Right atrium auricular region (tissue), 2 donors: ENCODE measurements at regions not wholly inside any gene's neighbourhood (a gene's known extent, or its start where the extent isn't known, plus 50 kb on each side); places are given as distances from the start of the nearest gene placed in this dataset.

Experiments
- DNase-seq: peaks from one replicate; pipeline ENCODE4 v3.0.0-alpha.2; 2019; ENCODE audit warnings: low spot score
- H3K27ac ChIP-seq, 2 donors: fragments of 200-600 bp; sonication (generic); 1 replicate in 1 of 2; 2 replicates in 1 of 2; pipeline ENCODE4 v1.5.1; 2016 to 2019
- H3K27me3 ChIP-seq, 2 donors: fragments of 200-600 bp; sonication (generic); one replicate each; pipeline versions ENCODE4 v1.5.1 to v1.6.0; 2017 to 2019
- H3K36me3 ChIP-seq: fragments of 200-600 bp; sonication (generic); one replicate; pipeline ENCODE4 v1.5.1; 2016
- H3K4me1 ChIP-seq, 2 donors: fragments of 200-600 bp; sonication (generic); one replicate each; pipeline versions ENCODE4 v1.5.1 to v1.6.0; 2017 to 2019
- H3K4me3 ChIP-seq, 2 donors: fragments of 200-600 bp; sonication (generic); 1 replicate in 1 of 2; 2 replicates in 1 of 2; pipeline ENCODE4 v1.5.1; 2017 to 2019; ENCODE audit warnings: mild to moderate bottlenecking in 1 of 2, moderate library complexity in 1 of 2
- H3K9me3 ChIP-seq, 2 donors: fragments of 200-600 bp; sonication (generic); one replicate each; pipeline ENCODE4 v1.5.1; 2019
- TF ChIP-seq, protein P1 (sequence below), 2 donors: fragments of 200-600 bp; sonication (generic); IDR thresholded peaks; one replicate each; pipeline ENCODE4 v1.5.1; 2019; ENCODE audit warnings: antibody characterized with exemption in 2 of 2

DNA sequence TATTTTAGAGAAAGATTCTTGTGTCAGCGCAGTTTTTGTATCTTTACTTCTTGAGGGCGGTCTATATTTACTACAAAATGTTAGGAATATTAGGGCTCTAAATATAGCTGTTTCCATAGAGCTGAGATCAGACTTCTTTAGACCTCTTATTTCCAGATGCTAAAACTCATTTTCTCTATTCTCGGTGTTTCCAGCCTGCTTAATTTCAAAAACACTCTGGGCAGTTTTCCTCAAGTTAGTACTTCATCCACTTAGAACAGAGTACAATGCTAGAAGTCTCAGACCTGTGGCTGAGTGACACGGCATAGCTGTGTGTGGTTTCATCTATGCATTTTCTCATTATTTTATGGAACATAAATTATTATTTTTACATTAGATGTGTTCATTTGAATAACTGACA, 346.6 kb downstream of the PABPC4L start:
- TF ChIP-seq, protein P1, sequence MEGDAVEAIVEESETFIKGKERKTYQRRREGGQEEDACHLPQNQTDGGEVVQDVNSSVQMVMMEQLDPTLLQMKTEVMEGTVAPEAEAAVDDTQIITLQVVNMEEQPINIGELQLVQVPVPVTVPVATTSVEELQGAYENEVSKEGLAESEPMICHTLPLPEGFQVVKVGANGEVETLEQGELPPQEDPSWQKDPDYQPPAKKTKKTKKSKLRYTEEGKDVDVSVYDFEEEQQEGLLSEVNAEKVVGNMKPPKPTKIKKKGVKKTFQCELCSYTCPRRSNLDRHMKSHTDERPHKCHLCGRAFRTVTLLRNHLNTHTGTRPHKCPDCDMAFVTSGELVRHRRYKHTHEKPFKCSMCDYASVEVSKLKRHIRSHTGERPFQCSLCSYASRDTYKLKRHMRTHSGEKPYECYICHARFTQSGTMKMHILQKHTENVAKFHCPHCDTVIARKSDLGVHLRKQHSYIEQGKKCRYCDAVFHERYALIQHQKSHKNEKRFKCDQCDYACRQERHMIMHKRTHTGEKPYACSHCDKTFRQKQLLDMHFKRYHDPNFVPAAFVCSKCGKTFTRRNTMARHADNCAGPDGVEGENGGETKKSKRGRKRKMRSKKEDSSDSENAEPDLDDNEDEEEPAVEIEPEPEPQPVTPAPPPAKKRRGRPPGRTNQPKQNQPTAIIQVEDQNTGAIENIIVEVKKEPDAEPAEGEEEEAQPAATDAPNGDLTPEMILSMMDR (IDR thresholded peaks at IDR 0.05) = no peak
- no peak for DNase-seq
- H3K9me3 ChIP-seq = no peaks in the 10 kb centered on the region
- no peak overlapping the region for H3K27ac ChIP-seq
- H3K36me3 ChIP-seq = no peaks in the 10 kb centered on the region
- H3K4me1 ChIP-seq = no peaks in the 10 kb centered on the region
- H3K27me3 ChIP-seq = no peaks in the 10 kb centered on the region
- H3K4me3 ChIP-seq = no peak overlapping the region

GRCh38 chr4:133839326-133839725, 362.3 kb downstream of the PABPC4L start:
- TF ChIP-seq, protein P1 (IDR thresholded peaks at IDR 0.05) = no peak
- Histone ChIP-seq H3K27me3 (no peaks in the 10 kb centered on the region), H3K27ac (no peak overlapping the region), H3K4me1 (no peaks in the 10 kb centered on the region), H3K4me3 (no peak overlapping the region), H3K9me3 (peaks cover 0 to 30% of the 10 kb centered on the region in 2 donors), H3K36me3 (no peaks in the 10 kb centered on the region)
- no peak for DNase-seq

GRCh38 chr4:133823177-133823576, 378.4 kb downstream of the PABPC4L start:
- TF ChIP-seq, protein P1 (IDR thresholded peaks at IDR 0.05) = no peak
- no peaks in the 10 kb centered on the region for H3K4me1 ChIP-seq
- no peak overlapping the region for H3K4me3 ChIP-seq
- H3K27me3 ChIP-seq = no peaks in the 10 kb centered on the region
- H3K27ac ChIP-seq = no peak overlapping the region
- peaks cover 0 to 2% of the 10 kb centered on the region in 2 donors for H3K9me3 ChIP-seq
- no peaks in the 10 kb centered on the region for H3K36me3 ChIP-seq
- DNase-seq = no peak

- TF ChIP-seq, protein P1 (IDR thresholded peaks at IDR 0.05) = no peak
- DNase-seq = no peak
- Histone ChIP-seq H3K27me3 (no peaks in the 10 kb centered on the region), H3K4me3 (no peak overlapping the region), H3K36me3 (no peaks in the 10 kb centered on the region), H3K4me1 (no peaks in the 10 kb centered on the region), H3K9me3 (peaks cover 0 to 24% of the 10 kb centered on the region in 2 donors), H3K27ac (no peak overlapping the region)
Measured at GRCh38 chr4:133812954-133813353, 388.6 kb downstream of the PABPC4L start.

GRCh38 chr4:133812236-133812635, 389.4 kb downstream of the PABPC4L start:
- no peak for DNase-seq
- Histone ChIP-seq H3K27ac (no peak overlapping the region), H3K36me3 (no peaks in the 10 kb centered on the region), H3K9me3 (peaks cover 0 to 16% of the 10 kb centered on the region in 2 donors), H3K27me3 (no peaks in the 10 kb centered on the region), H3K4me1 (no peaks in the 10 kb centered on the region), H3K4me3 (no peak overlapping the region)
- TF ChIP-seq, protein P1 (IDR thresholded peaks at IDR 0.05) = no peak

DNA sequence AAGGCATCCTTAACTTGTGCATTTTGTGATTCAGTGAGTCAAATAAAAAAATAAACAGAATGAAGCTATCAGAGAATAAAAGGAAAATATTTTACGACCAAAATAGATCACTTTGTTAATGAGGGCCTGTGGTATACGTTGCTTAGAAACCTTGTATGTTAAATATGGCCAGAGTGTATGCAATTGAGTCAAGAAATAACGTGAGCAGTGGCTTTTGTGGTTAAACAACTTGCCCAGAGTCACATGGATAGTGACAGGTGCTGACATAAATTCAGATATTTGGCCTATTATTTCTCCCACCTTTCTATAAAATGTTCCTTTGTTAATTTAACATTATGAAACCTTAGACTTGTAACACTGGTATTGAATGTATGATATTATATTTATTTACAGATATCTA, 393.4 kb downstream of the PABPC4L start:
- no peaks in the 10 kb centered on the region for H3K4me1 ChIP-seq
- no peak overlapping the region for H3K27ac ChIP-seq
- DNase-seq = no peak
- peaks cover 0 to 2% of the 10 kb centered on the region in 2 donors for H3K9me3 ChIP-seq
- no peaks in the 10 kb centered on the region for H3K36me3 ChIP-seq
- no peaks in the 10 kb centered on the region for H3K27me3 ChIP-seq
- H3K4me3 ChIP-seq = no peak overlapping the region
- TF ChIP-seq, protein P1 (IDR thresholded peaks at IDR 0.05) = no peak
